ENCODE measurements at regions not wholly inside any gene's neighbourhood (a gene's known extent, or its start where the extent isn't known, plus 50 kb on each side); places are given as distances from the start of the nearest gene placed in this dataset.

DNA sequence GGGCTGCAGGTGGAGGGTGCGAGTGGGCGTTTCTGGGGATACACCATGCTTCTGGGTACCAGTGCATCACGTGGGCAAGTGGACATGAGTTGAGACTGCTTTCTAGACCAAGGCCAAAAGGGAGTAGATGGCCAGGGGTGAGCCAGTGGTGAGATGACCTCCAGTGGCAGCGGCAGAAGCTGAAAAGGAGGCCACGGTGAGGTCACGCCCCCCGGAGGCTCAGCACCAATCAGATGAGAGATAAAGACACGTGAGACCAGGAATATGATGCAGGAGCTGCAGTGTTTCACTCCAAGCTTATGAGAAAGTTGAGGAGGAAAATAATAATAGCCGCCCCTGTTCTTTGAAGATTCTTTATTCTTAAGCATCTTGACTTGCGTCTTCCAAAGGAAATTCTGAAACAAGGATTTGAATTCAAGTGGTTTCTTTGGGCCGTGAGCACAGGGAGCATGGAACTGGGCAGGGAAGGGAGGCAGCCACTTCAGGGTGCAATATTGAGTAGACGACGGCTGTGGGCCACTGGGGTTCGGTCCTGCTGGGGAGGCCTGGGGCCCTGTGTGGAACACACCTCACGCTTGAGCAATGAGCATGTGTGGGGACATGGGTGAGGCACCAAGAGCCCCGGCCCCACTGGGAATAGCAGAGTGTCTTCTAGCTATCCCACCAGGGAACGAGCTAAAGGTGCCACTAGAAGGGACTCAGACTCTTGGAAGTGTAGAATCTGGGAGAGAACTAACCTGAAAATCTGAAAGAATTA is 156.7 kb upstream of the LRFN2 start:
- TF ChIP-seq POLR2A (IDR thresholded peaks at IDR 0.05; ENCODE audit: low read depth, low read length): no peak
- TF ChIP-seq POLR2AphosphoS5 (IDR thresholded peaks at IDR 0.05; ENCODE audit: low read depth, low read length): no peak
- no peak for TF ChIP-seq TAF1 (IDR thresholded peaks at IDR 0.05; ENCODE audit: borderline replicate concordance, low read depth, low read length)
